ENCODE measurements at regions not wholly inside any gene's neighbourhood (a gene's known extent, or its start where the extent isn't known, plus 50 kb on each side); places are given as distances from the start of the nearest gene placed in this dataset.

DNA sequence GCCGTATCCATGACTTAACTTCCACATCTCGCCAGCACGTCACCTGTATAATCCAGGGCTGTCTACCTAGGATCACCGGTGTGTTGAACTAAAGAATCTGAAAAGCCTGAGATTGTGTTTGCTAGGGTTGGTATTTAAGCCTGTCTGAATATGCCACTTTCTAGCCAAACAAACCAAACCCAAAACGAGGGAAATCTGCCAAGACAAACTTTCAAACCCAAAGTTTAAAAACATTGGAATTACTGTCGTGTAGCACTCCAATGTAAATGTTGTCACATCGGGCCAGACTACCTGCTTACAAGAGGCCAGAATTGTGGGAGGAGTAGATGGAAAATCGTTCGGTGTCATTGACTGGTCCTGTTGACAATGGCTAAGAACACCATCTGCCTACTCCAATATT, 747.8 kb downstream of the EFNB2 start:
- WGBS, 2 donors (ENCODE audit: extremely low coverage in 2 of 2, insufficient read length in 2 of 2, insufficient replicate concordance in 1 of 2) = no CpG with 5 or more reads among the region's 9 CpGs
- Histone ChIP-seq H3K9ac (ENCODE audit: low read depth, low read length, poor library complexity) (no peak overlapping the region), H3K36me3 (replicated peaks in 1 of 2; ENCODE audit: control insufficient read depth in 2 of 2, insufficient read depth in 2 of 2, low read length in 2 of 2) (no peaks in the 10 kb centered on the region), H3K4ac (ENCODE audit: low read length) (no peak overlapping the region), H3K4me3 (ENCODE audit: low read length in 2 of 2) (no peak overlapping the region), H3K23ac (ENCODE audit: low read depth, low read length, poor library complexity) (no peak overlapping the region), H3K4me1 (ENCODE audit: control insufficient read depth in 2 of 2, insufficient read depth in 1 of 2, low read depth in 1 of 2, low read length in 2 of 2) (no peaks in the 10 kb centered on the region), H4K8ac (ENCODE audit: low read depth, low read length) (no peak overlapping the region), H2BK120ac (ENCODE audit: low read depth, low read length) (no peak overlapping the region), H3K27me3 (ENCODE audit: control insufficient read depth in 3 of 3, insufficient read depth in 3 of 3, low read depth in 1 of 3, low read length in 3 of 3) (no peaks in the 10 kb centered on the region), H3K14ac (ENCODE audit: low read length) (no peak overlapping the region), H3K79me1 (ENCODE audit: low read depth, low read length) (no peaks in the 10 kb centered on the region), H3K9me3 (replicated peaks in 1 of 2; ENCODE audit: control insufficient read depth in 2 of 2, insufficient read depth in 1 of 2, low read depth in 1 of 2, low read length in 2 of 2) (no peaks in the 10 kb centered on the region), H3K4me2 (ENCODE audit: insufficient read depth, low read length, poor library complexity, severe bottlenecking) (no peak overlapping the region), H2BK15ac (ENCODE audit: low read length) (no peak overlapping the region), H2AFZ (ENCODE audit: low read length) (no peak overlapping the region), H2BK12ac (ENCODE audit: low read length) (no peak overlapping the region), H4K91ac (ENCODE audit: low read depth, low read length, poor library complexity) (no peak overlapping the region), H3K27ac (replicated peaks; ENCODE audit: low read length) (no peak overlapping the region), H2BK5ac (ENCODE audit: low read length) (no peak overlapping the region), H3K18ac (ENCODE audit: low read length) (no peak overlapping the region), H2AK5ac (ENCODE audit: low read depth, low read length) (no peak overlapping the region)
- DNase-seq (ENCODE audit: low spot score) = no peak

DNA sequence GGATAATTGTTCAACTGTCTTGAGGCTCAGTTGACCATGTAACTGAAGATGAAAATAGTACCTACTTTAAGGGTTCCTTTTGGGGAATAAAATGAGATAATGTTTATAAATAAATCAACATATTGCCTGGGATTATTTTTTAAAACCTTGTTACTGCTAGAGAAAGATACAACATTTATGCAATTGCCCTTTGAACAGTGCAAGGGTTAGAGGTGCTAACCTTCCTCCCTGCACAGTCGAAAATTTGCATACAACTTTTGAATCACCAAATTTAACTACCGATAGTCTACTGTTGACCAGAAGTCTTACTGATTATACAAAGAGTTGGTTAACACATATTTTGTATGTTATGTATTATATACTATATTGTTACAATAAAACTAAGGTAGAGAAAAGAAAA, 750.0 kb downstream of the EFNB2 start:
- Histone ChIP-seq H2AFZ (ENCODE audit: low read length) (no peak overlapping the region), H2AK5ac (ENCODE audit: low read depth, low read length) (no peak overlapping the region), H4K8ac (ENCODE audit: low read depth, low read length) (no peak overlapping the region), H3K9me3 (replicated peaks in 1 of 2; ENCODE audit: control insufficient read depth in 2 of 2, insufficient read depth in 1 of 2, low read depth in 1 of 2, low read length in 2 of 2) (no peaks in the 10 kb centered on the region), H3K4ac (ENCODE audit: low read length) (no peak overlapping the region), H3K9ac (ENCODE audit: low read depth, low read length, poor library complexity) (no peak overlapping the region), H3K27me3 (ENCODE audit: control insufficient read depth in 3 of 3, insufficient read depth in 3 of 3, low read depth in 1 of 3, low read length in 3 of 3) (no peaks in the 10 kb centered on the region), H2BK120ac (ENCODE audit: low read depth, low read length) (no peak overlapping the region), H3K4me3 (ENCODE audit: low read length in 2 of 2) (no peak overlapping the region), H3K79me1 (ENCODE audit: low read depth, low read length) (no peaks in the 10 kb centered on the region), H2BK15ac (ENCODE audit: low read length) (no peak overlapping the region), H3K4me2 (ENCODE audit: insufficient read depth, low read length, poor library complexity, severe bottlenecking) (no peak overlapping the region), H3K14ac (ENCODE audit: low read length) (no peak overlapping the region), H3K36me3 (replicated peaks in 1 of 2; ENCODE audit: control insufficient read depth in 2 of 2, insufficient read depth in 2 of 2, low read length in 2 of 2) (no peaks in the 10 kb centered on the region), H2BK5ac (ENCODE audit: low read length) (no peak overlapping the region), H2BK12ac (ENCODE audit: low read length) (no peak overlapping the region), H3K4me1 (ENCODE audit: control insufficient read depth in 2 of 2, insufficient read depth in 1 of 2, low read depth in 1 of 2, low read length in 2 of 2) (no peaks in the 10 kb centered on the region), H4K91ac (ENCODE audit: low read depth, low read length, poor library complexity) (no peak overlapping the region), H3K23ac (ENCODE audit: low read depth, low read length, poor library complexity) (no peak overlapping the region), H3K27ac (replicated peaks; ENCODE audit: low read length) (no peak overlapping the region), H3K18ac (ENCODE audit: low read length) (no peak overlapping the region)
- no peak for DNase-seq (ENCODE audit: low spot score)
- WGBS, 2 donors (ENCODE audit: extremely low coverage in 2 of 2, insufficient read length in 2 of 2, insufficient replicate concordance in 1 of 2) = no CpG with 5 or more reads among the region's 2 CpGs

DNA sequence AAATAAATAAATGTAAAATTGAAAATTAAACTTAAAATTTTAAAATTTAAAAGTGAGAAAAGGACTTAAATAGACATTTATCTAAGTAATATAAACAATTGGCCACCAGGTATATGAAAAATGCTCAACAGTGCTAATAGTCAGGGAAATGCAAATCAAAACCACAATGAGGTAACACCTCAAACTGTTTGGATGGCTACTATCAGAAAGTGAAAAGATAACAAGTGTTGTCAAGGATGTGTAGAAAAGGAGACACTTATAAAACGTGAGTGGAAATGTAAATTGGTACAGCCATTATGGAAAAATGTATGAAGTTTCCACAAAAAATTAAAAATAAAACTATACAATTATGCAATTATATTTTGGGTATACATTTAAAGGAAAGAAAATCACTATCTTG, 752.2 kb downstream of the EFNB2 start:
- Histone ChIP-seq H2BK120ac (ENCODE audit: low read depth, low read length) (no peak overlapping the region), H2BK15ac (ENCODE audit: low read length) (no peak overlapping the region), H3K27ac (replicated peaks; ENCODE audit: low read length) (no peak overlapping the region), H3K4me2 (ENCODE audit: insufficient read depth, low read length, poor library complexity, severe bottlenecking) (no peak overlapping the region), H3K36me3 (replicated peaks in 1 of 2; ENCODE audit: control insufficient read depth in 2 of 2, insufficient read depth in 2 of 2, low read length in 2 of 2) (no peaks in the 10 kb centered on the region), H3K4ac (ENCODE audit: low read length) (no peak overlapping the region), H3K79me1 (ENCODE audit: low read depth, low read length) (no peaks in the 10 kb centered on the region), H3K23ac (ENCODE audit: low read depth, low read length, poor library complexity) (no peak overlapping the region), H3K4me1 (ENCODE audit: control insufficient read depth in 2 of 2, insufficient read depth in 1 of 2, low read depth in 1 of 2, low read length in 2 of 2) (no peaks in the 10 kb centered on the region), H2AK5ac (ENCODE audit: low read depth, low read length) (no peak overlapping the region), H2AFZ (ENCODE audit: low read length) (no peak overlapping the region), H3K18ac (ENCODE audit: low read length) (no peak overlapping the region), H3K9me3 (replicated peaks in 1 of 2; ENCODE audit: control insufficient read depth in 2 of 2, insufficient read depth in 1 of 2, low read depth in 1 of 2, low read length in 2 of 2) (no peaks in the 10 kb centered on the region), H3K4me3 (ENCODE audit: low read length in 2 of 2) (no peak overlapping the region), H2BK12ac (ENCODE audit: low read length) (no peak overlapping the region), H4K8ac (ENCODE audit: low read depth, low read length) (no peak overlapping the region), H3K14ac (ENCODE audit: low read length) (no peak overlapping the region), H2BK5ac (ENCODE audit: low read length) (no peak overlapping the region), H3K27me3 (ENCODE audit: control insufficient read depth in 3 of 3, insufficient read depth in 3 of 3, low read depth in 1 of 3, low read length in 3 of 3) (no peaks in the 10 kb centered on the region), H3K9ac (ENCODE audit: low read depth, low read length, poor library complexity) (no peak overlapping the region), H4K91ac (ENCODE audit: low read depth, low read length, poor library complexity) (no peak overlapping the region)
- no peak for DNase-seq (ENCODE audit: low spot score)
- no CpG with 5 or more reads among the region's 1 CpG for WGBS, 2 donors (ENCODE audit: extremely low coverage in 2 of 2, insufficient read length in 2 of 2, insufficient replicate concordance in 1 of 2)

DNA sequence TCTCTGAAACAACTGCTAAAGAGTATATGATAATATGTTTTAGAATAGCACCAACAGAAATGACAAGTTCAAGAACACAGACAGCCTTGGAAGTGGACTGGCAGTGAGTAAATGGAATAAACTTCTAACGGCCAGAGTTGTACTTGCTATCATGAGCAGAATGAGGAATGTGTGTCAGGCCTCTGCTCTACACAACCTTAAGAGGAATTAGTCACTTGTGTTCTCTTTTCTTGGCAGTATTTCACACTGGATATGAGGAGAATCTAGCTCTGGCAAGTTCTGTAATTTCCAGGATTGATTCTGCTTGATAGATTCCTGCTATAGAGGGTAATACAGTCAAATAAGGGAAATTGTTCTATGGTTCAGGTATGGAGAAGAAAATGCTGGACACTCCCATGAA, 757.3 kb downstream of the EFNB2 start:
- Histone ChIP-seq H2BK15ac (ENCODE audit: low read length) (no peak overlapping the region), H4K8ac (ENCODE audit: low read depth, low read length) (no peak overlapping the region), H2AFZ (ENCODE audit: low read length) (no peak overlapping the region), H2AK5ac (ENCODE audit: low read depth, low read length) (no peak overlapping the region), H3K36me3 (replicated peaks in 1 of 2; ENCODE audit: control insufficient read depth in 2 of 2, insufficient read depth in 2 of 2, low read length in 2 of 2) (no peaks in the 10 kb centered on the region), H3K14ac (ENCODE audit: low read length) (no peak overlapping the region), H3K27me3 (ENCODE audit: control insufficient read depth in 3 of 3, insufficient read depth in 3 of 3, low read depth in 1 of 3, low read length in 3 of 3) (no peaks in the 10 kb centered on the region), H3K23ac (ENCODE audit: low read depth, low read length, poor library complexity) (no peak overlapping the region), H2BK5ac (ENCODE audit: low read length) (no peak overlapping the region), H3K18ac (ENCODE audit: low read length) (no peak overlapping the region), H3K9me3 (replicated peaks in 1 of 2; ENCODE audit: control insufficient read depth in 2 of 2, insufficient read depth in 1 of 2, low read depth in 1 of 2, low read length in 2 of 2) (no peaks in the 10 kb centered on the region), H2BK12ac (ENCODE audit: low read length) (no peak overlapping the region), H2BK120ac (ENCODE audit: low read depth, low read length) (no peak overlapping the region), H3K4me2 (ENCODE audit: insufficient read depth, low read length, poor library complexity, severe bottlenecking) (no peak overlapping the region), H3K4ac (ENCODE audit: low read length) (no peak overlapping the region), H3K4me1 (ENCODE audit: control insufficient read depth in 2 of 2, insufficient read depth in 1 of 2, low read depth in 1 of 2, low read length in 2 of 2) (peaks cover 4 to 7% of the 10 kb centered on the region in 2 donors), H3K9ac (ENCODE audit: low read depth, low read length, poor library complexity) (no peak overlapping the region), H3K27ac (replicated peaks; ENCODE audit: low read length) (no peak overlapping the region), H3K79me1 (ENCODE audit: low read depth, low read length) (no peaks in the 10 kb centered on the region), H3K4me3 (ENCODE audit: low read length in 2 of 2) (no peak overlapping the region), H4K91ac (ENCODE audit: low read depth, low read length, poor library complexity) (no peak overlapping the region)
- DNase-seq (ENCODE audit: low spot score) = no peak
- no CpG with 5 or more reads among the region's 1 CpG for WGBS, 2 donors (ENCODE audit: extremely low coverage in 2 of 2, insufficient read length in 2 of 2, insufficient replicate concordance in 1 of 2)

Measured in neuronal stem cell (in vitro differentiated cells).